SK-N-SH treated with all-trans-retinoic acid at 6 μM for 48 hours (cell line): ENCODE measurements at regions not wholly inside any gene's neighbourhood (a gene's known extent, or its start where the extent isn't known, plus 50 kb on each side); places are given as distances from the start of the nearest gene placed in this dataset.

ENCODE experiments used
- ARNTL ChIP-seq: fragments of 450-650 bp; formaldehyde crosslinking; IDR thresholded peaks from 2 replicates; pipeline ENCODE4 v1.5.0; 2020; ENCODE audit warnings: low read depth, mild to moderate bottlenecking, moderate library complexity, borderline replicate concordance
- SNAI2 ChIP-seq: fragments of 250-450 bp; sonication (Bioruptor Pico); IDR thresholded peaks from 2 replicates; pipeline ENCODE4 v1.5.0; 2020; ENCODE audit warnings: mild to moderate bottlenecking, moderate library complexity
- ZFP3 ChIP-seq: fragments of 250-450 bp; sonication (Bioruptor Pico); IDR thresholded peaks from 2 replicates; pipeline ENCODE4 v1.5.0; 2020; ENCODE audit warnings: mild to moderate bottlenecking, moderate library complexity
- TF ChIP-seq, protein P1 (sequence below): fragments of 250-450 bp; sonication (Bioruptor Pico); IDR thresholded peaks from 2 replicates; pipeline ENCODE4 v1.8.0; 2021; ENCODE audit warnings: low read depth, mild to moderate bottlenecking, moderate library complexity, borderline replicate concordance
- TF ChIP-seq, protein P2 (sequence below): fragments of 250-450 bp; sonication (Bioruptor Pico); IDR thresholded peaks from 2 replicates; pipeline ENCODE4 v1.5.1; 2021; ENCODE audit warnings: mild to moderate bottlenecking, moderate library complexity

DNA sequence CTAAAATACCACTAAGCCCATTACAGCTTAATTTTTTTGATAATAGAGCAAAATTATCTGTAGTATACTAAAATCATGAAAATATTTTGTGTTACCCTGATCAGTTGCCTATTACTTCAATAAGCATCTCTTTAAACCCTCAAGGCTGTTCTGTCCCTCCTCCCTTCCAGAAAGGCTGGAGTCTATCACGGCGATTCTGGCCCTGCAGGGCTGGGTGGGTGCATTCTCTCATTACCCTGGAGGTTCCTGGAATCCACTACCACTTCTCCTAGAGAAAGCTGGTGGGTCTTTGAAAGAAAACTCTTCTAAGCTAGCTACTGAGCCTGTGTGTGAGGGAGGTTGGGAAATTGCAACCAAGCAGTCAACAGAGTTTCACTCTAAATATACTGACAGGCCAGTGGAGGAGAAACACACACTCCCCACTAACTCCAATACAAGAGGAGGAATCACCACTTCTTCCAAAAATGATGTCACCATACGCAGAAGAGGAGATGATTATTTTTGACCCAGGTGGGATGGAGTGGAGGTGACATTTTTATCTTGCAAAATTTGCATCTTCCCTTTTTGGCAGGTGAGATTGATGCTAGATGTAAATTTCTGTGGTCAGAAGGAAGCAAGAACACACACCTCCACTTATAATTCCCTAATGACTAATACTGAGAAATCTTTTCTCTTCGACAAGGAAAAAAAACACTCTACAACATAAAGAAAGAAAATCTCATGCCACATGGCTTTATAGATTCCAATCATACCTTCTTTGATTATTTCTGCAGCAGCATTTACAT lies 182.3 kb upstream of the PHACTR1 start:
- TF ChIP-seq, protein P1, sequence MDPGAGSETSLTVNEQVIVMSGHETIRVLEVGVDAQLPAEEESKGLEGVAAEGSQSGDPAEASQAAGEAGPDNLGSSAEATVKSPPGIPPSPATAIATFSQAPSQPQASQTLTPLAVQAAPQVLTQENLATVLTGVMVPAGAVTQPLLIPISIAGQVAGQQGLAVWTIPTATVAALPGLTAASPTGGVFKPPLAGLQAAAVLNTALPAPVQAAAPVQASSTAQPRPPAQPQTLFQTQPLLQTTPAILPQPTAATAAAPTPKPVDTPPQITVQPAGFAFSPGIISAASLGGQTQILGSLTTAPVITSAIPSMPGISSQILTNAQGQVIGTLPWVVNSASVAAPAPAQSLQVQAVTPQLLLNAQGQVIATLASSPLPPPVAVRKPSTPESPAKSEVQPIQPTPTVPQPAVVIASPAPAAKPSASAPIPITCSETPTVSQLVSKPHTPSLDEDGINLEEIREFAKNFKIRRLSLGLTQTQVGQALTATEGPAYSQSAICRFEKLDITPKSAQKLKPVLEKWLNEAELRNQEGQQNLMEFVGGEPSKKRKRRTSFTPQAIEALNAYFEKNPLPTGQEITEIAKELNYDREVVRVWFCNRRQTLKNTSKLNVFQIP (CRISPR knock-in tag), result no peak
- no peak for TF ChIP-seq ARNTL (CRISPR knock-in tag)
- TF ChIP-seq SNAI2 (CRISPR knock-in tag), result no peak
- no peak for TF ChIP-seq ZFP3 (CRISPR knock-in tag)
- TF ChIP-seq, protein P2, sequence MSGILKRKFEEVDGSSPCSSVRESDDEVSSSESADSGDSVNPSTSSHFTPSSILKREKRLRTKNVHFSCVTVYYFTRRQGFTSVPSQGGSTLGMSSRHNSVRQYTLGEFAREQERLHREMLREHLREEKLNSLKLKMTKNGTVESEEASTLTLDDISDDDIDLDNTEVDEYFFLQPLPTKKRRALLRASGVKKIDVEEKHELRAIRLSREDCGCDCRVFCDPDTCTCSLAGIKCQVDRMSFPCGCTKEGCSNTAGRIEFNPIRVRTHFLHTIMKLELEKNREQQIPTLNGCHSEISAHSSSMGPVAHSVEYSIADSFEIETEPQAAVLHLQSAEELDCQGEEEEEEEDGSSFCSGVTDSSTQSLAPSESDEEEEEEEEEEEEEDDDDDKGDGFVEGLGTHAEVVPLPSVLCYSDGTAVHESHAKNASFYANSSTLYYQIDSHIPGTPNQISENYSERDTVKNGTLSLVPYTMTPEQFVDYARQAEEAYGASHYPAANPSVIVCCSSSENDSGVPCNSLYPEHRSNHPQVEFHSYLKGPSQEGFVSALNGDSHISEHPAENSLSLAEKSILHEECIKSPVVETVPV (CRISPR knock-in tag), result no peak
